Activated naive CD8-positive, alpha-beta T cell treated with anti-CD3 and anti-CD28 coated beads, Interleukin-2, amount 50 U/mL, for 24 hours (primary cell): ENCODE measurements at regions not wholly inside any gene's neighbourhood (a gene's known extent, or its start where the extent isn't known, plus 50 kb on each side); places are given as distances from the start of the nearest gene placed in this dataset.
"Not testable (repeated sequence)": the region's sequence is repeated elsewhere in the genome, so short reads cannot be mapped to it uniquely, and the experiment has no call there.

Experiments used
- ATAC-seq: fragments of 150-1000 bp; cut with Tn5 transposase; one replicate; pipeline ENCODE4 v1.10.0; 2021
- DNase-seq: peaks from one replicate; pipeline ENCODE4 v3.0.0; 2021
- H3K27ac Mint-ChIP-seq: one replicate; pipeline ENCODE4 v1.8.0; 2021; ENCODE audit warnings: mild to moderate bottlenecking, mixed read lengths
- H3K27me3 Mint-ChIP-seq: one replicate; pipeline ENCODE4 v1.8.0; 2021; ENCODE audit warnings: mixed read lengths
- H3K36me3 Mint-ChIP-seq: one replicate; pipeline ENCODE4 v1.8.0; 2021; ENCODE audit warnings: low read depth, mixed read lengths
- H3K4me1 Mint-ChIP-seq: one replicate; pipeline ENCODE4 v1.8.0; 2021; ENCODE audit warnings: mixed read lengths
- H3K4me3 Mint-ChIP-seq: one replicate; pipeline ENCODE4 v1.8.0; 2021; ENCODE audit warnings: mild to moderate bottlenecking, moderate library complexity, mixed read lengths
- H3K9me3 Mint-ChIP-seq: one replicate; pipeline ENCODE4 v1.8.0; 2021; ENCODE audit warnings: mixed read lengths

DNA sequence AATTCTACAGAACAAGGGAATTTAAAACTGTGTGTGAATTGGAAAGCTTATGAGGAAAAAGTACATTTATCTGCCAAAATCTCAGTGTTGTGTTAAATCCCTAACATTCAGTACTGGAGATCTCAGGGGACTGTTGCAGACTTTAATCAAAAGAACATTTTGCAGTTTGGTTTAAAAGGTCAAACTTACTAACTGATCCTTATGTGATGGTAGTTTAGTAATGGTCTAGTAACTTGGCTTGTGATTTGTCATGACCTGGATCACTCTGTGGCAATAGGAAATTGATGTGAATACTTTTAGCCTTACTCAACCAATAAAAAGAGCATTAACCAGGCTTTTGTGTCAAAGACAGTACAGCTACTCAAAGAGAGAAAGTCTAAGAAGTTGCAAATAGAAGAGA, 862.1 kb upstream of the MIR17HG start:
- Mint-ChIP-seq H3K9me3 (peaks cover 7% of the 10 kb centered on the region), H3K27ac (no peak overlapping the region), H3K36me3 (no peaks in the 10 kb centered on the region), H3K27me3 (no peaks in the 10 kb centered on the region), H3K4me1 (no peaks in the 10 kb centered on the region), H3K4me3 (no peak overlapping the region)
- ATAC-seq = no peak
- DNase-seq = no peak

DNA sequence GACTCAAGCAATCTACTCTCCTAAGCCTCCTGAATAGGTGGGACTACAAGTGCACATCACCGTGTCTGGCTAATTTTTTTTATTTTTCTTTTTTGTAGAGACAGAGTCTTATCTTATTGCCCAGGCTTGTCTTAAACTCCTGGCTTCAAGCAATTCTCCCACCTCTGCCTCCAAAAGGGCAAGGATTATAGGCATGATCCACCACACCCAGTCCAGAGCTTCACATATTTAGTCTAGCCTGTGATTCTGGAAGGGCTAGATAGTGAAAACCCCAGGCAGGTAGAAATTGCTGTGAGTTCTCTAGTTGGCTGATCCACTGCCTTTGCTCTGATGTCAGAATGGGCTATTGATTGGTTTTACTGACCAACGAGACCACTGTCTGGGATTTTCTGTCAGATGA, 854.6 kb upstream of the MIR17HG start:
- Mint-ChIP-seq H3K36me3 (no peaks in the 10 kb centered on the region), H3K9me3 (peaks cover 10% of the 10 kb centered on the region), H3K4me1 (no peaks in the 10 kb centered on the region), H3K27ac (no peak overlapping the region), H3K27me3 (no peaks in the 10 kb centered on the region), H3K4me3 (no peak overlapping the region)
- ATAC-seq = no peak
- no peak for DNase-seq

DNA sequence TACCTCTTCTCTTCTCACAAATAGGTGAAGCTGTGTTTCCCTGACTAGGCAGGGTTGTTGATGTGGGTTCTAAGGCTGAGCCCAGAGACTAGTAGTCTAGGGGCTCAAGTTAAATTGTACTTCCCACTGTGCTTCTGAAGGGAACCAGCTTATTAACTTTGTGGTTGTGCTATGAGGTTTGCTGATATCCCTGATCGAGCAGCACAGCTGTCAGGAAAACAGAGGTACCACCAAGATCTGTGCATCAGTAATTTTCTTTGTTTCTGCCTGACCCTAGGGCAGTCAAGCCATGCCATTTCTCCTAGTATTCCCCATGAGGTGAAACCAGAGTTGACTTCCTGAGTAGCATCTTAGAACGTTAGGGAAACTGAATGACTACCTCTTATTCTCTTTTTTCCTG, 853.8 kb upstream of the MIR17HG start:
- H3K36me3 Mint-ChIP-seq = no peaks in the 10 kb centered on the region
- H3K27ac Mint-ChIP-seq = no peak overlapping the region
- DNase-seq (no peak), ATAC-seq (no peak)
- no peaks in the 10 kb centered on the region for H3K4me1 Mint-ChIP-seq
- H3K27me3 Mint-ChIP-seq = no peaks in the 10 kb centered on the region
- H3K9me3 Mint-ChIP-seq = peaks cover 10% of the 10 kb centered on the region
- no peak overlapping the region for H3K4me3 Mint-ChIP-seq

DNA sequence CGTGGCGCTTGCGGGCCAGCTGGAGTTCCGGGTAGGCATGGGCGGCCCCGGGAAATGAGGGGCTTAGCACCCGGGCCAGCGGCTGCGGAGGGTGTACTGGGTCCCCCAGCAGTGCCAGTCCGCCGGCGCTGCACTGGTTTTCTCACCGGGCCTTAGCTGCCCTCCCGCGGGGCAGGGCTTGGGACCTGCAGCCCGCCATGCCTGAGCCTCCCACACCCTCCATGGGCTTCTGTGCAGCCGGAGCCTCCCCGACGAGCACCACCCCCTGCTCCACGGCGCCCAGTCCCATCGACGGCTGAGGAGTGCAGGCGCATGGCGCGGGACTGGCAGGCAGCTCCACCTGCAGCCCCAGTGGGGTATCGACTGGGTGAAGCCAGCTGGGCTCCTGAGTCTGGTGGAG, 852.6 kb upstream of the MIR17HG start:
- H3K4me1 Mint-ChIP-seq = not testable (repeated sequence)

DNA sequence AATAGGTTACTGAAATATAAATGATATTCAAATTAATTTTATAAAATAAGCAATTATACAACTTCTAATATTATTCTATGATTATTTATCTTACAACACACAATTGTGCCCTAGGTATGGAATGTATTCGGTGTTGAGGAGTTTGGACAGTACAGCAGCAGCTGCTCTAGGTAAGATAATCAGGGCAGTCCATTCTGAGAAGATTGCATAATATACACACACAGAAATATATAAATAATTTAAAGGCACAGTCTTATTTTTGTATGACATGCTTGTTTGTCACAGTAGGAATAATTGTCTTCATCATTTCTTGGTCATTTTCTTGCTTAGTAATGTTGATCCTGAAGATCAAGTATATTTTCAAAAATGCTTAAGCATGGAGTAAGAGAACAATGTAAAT, 849.4 kb upstream of the MIR17HG start:
- Mint-ChIP-seq H3K4me3 (no peak overlapping the region), H3K4me1 (no peaks in the 10 kb centered on the region), H3K36me3 (no peaks in the 10 kb centered on the region), H3K27me3 (no peaks in the 10 kb centered on the region), H3K27ac (no peak overlapping the region), H3K9me3 (no peaks in the 10 kb centered on the region)
- ATAC-seq (no peak), DNase-seq (no peak)

More for the DNA sequence above, 852.6 kb upstream of the MIR17HG start:
- not testable (repeated sequence) for DNase-seq, H3K4me3 Mint-ChIP-seq, H3K27me3 Mint-ChIP-seq, H3K36me3 Mint-ChIP-seq, ATAC-seq, H3K9me3 Mint-ChIP-seq, H3K27ac Mint-ChIP-seq

DNA sequence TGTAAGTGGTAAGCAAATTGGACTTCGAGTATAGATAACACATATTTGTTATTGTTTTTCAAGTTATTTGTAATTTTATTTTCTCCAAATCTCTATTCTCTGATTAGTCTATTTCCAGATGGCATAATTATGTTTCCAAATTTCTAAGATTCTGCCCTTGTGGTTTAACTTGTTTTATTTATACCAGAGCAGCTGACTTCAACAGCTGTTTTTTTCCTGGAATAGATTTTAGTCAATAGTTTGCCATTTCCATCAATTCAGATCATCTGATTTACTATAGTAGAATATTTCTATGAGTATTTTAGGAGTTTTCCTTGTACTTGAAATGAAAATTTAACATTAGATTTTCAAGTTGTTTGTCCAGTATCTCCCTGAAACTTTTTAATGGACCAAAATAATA, 848.7 kb upstream of the MIR17HG start:
- Mint-ChIP-seq H3K27me3 (no peaks in the 10 kb centered on the region), H3K9me3 (no peaks in the 10 kb centered on the region), H3K4me1 (no peaks in the 10 kb centered on the region), H3K36me3 (no peaks in the 10 kb centered on the region), H3K4me3 (no peak overlapping the region), H3K27ac (no peak overlapping the region)
- DNase-seq = no peak
- ATAC-seq = no peak

DNA sequence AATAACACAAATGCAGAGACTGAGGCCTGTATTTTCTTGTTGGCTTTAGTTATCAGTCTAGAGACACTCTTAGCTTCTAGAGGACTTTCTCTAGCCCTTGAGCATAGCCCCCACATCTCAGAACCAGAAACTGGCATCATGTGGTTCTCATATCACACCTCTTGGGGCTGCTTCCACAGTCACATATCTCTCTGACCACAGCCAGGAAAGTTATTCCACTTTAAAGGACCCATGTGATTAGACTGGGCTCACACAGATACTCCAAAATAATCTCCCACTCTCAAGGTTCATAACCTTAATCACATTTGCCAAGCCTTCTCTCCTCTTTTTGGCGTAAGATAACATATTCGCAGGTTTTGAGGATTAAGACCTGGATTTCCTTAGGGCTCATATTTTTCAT, 846.9 kb upstream of the MIR17HG start:
- DNase-seq (no peak), ATAC-seq (no peak)
- Mint-ChIP-seq H3K27ac (no peak overlapping the region), H3K4me1 (no peaks in the 10 kb centered on the region), H3K27me3 (no peaks in the 10 kb centered on the region), H3K36me3 (no peaks in the 10 kb centered on the region), H3K4me3 (no peak overlapping the region), H3K9me3 (peaks cover 2% of the 10 kb centered on the region)

DNA sequence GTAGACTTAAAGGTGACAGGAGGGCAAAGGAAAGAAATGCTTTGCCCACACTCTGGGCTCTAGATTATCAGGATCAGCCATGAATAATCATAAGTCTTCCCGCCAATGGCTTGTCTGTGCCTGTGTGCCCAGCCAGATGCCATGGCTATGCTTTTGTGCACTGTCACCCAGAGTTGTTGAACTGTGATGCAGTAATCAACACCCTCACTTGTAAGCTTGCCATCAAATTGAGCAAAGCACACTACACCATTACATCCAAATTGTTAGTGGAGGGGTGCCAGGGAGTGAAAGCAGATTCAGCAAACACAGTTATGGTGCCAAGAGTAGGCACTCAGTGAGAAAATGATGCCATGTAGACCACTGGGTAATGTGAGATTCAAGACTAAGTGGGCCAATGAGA, 845.3 kb upstream of the MIR17HG start:
- no peak for ATAC-seq
- DNase-seq = no peak
- Mint-ChIP-seq H3K27me3 (no peaks in the 10 kb centered on the region), H3K4me1 (no peaks in the 10 kb centered on the region), H3K36me3 (no peaks in the 10 kb centered on the region), H3K9me3 (peaks cover 5% of the 10 kb centered on the region), H3K4me3 (no peak overlapping the region), H3K27ac (no peak overlapping the region)

DNA sequence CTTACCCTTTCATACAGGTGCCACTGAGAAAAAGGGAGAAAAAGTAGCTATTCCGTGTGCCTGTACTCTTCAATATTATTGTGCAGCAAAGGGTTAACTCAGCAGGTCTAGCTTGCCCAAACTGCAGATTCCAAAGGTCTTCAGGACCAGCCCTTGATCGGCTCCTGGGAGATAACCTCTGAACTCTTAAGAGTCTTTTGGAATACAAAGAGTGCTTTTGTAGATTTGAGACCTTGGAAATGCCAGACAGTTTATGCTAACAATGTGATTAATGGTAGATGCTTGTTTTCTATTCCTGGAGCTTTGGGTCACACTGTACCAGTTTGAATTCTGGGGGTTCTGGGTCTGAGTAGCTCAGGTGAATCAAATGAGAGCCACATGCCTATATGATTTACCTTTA, 844.7 kb upstream of the MIR17HG start:
- no peak for DNase-seq
- no peak for ATAC-seq
- Mint-ChIP-seq H3K4me1 (no peaks in the 10 kb centered on the region), H3K27ac (no peak overlapping the region), H3K4me3 (no peak overlapping the region), H3K36me3 (no peaks in the 10 kb centered on the region), H3K27me3 (no peaks in the 10 kb centered on the region), H3K9me3 (peaks cover 5% of the 10 kb centered on the region)

DNA sequence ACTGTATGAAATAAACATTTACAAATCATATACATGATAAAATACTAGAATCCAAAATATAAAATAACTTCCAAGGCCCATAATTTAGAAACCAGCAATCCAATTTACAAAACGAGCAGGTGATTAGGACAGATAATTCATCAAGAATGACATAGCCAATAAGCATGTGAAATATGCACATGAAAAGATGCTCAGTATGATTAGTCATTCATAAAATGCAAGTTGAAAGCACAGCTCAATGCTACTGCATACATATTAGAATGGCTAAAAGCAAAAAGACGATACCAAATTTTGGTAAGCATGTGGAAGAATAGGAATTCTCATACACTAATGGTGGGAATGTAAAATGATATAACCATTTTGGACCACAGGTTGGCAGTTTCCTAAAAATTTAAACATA, 837.2 kb upstream of the MIR17HG start:
- Mint-ChIP-seq H3K36me3 (no peaks in the 10 kb centered on the region), H3K27me3 (no peaks in the 10 kb centered on the region), H3K4me1 (no peaks in the 10 kb centered on the region), H3K27ac (no peak overlapping the region), H3K4me3 (no peak overlapping the region), H3K9me3 (peaks cover 16% of the 10 kb centered on the region)
- ATAC-seq = no peak
- DNase-seq = no peak

DNA sequence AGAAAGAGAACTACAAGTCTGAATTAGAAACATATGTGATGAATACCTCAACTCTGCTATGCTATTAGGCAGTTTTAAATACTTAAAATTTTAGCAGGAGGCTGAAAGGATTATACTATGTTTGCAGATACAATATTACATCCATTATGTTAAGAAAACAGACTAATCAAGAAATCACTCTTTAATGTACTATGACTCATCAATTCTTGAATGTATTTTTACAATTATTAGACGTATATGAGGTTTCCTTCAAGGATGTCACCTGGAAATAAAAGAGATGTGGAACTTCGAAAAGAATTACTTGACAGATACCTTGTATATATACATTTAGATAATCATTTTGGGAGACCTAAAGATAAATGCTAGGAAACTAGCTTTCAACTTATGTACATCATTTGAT, 835.6 kb upstream of the MIR17HG start:
- H3K36me3 Mint-ChIP-seq = no peaks in the 10 kb centered on the region
- peaks cover 11% of the 10 kb centered on the region for H3K9me3 Mint-ChIP-seq
- no peak overlapping the region for H3K4me3 Mint-ChIP-seq
- no peak for ATAC-seq
- no peaks in the 10 kb centered on the region for H3K27me3 Mint-ChIP-seq
- no peaks in the 10 kb centered on the region for H3K4me1 Mint-ChIP-seq
- H3K27ac Mint-ChIP-seq = no peak overlapping the region
- DNase-seq = no peak

DNA sequence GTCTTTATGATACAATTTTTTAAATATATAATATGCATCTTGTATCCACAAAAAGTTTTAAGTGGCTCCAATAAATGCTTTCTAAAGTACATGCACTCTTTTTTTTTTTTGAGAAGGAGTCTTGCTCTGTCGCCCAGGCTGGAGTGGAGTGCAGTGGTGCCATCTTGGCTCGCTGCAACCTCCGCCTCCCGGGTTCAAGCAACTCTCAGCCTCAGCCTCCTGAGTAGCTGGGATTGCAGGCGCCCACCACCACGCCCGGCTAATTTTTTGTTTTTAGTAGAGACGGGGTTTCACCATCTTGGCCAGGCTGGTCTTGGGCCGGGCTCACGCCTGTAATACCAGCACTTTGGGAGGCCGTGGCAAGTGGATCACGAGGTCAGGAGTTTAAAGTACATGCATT, 832.8 kb upstream of the MIR17HG start:
- not testable (repeated sequence) for H3K27me3 Mint-ChIP-seq, H3K4me3 Mint-ChIP-seq, ATAC-seq, H3K4me1 Mint-ChIP-seq, H3K9me3 Mint-ChIP-seq, H3K27ac Mint-ChIP-seq, DNase-seq, H3K36me3 Mint-ChIP-seq

DNA sequence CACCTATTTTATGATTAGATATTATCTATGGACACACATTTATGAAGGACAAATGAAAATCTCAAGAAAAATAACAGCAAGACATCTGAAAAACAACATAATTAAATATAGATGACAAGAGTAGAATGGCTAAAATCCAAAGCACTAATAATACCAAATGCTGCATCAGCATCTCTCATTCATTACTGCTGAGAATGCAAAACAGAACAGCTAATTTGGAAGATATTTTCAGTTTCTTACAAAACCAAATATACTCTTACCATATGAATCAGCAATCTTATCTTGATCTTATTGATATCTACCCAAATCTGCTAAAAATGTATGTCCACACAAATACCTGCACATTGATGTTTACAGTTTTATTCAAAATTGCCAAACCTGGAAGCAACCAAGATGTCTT, 829.1 kb upstream of the MIR17HG start:
- ATAC-seq = no peak
- Mint-ChIP-seq H3K36me3 (no peaks in the 10 kb centered on the region), H3K27ac (no peak overlapping the region), H3K9me3 (peaks cover 19% of the 10 kb centered on the region), H3K4me3 (no peak overlapping the region), H3K4me1 (no peaks in the 10 kb centered on the region), H3K27me3 (no peaks in the 10 kb centered on the region)
- DNase-seq = no peak

DNA sequence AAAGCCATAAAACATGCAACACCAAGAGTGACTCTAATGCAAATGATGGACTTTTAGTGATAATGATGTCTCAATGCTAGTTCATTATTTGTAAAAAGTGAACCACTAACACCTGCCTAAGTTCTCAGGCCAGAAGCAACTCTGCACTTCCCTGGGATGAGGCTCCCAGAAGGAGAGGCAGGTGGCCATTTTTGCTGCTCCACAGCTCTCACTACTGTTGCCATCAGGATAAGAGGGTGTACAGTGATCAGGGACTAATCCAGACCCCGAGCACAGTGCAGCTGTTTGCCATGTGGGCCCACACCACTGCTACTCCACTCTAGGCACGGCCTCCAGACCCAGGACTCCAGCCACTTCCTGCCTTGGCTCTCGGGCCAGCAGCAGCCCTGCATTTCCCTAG, 828.3 kb upstream of the MIR17HG start:
- Mint-ChIP-seq H3K27ac (no peak overlapping the region), H3K4me1 (no peaks in the 10 kb centered on the region), H3K36me3 (no peaks in the 10 kb centered on the region), H3K27me3 (no peaks in the 10 kb centered on the region), H3K4me3 (no peak overlapping the region), H3K9me3 (peaks cover 17% of the 10 kb centered on the region)
- DNase-seq (no peak), ATAC-seq (no peak)

DNA sequence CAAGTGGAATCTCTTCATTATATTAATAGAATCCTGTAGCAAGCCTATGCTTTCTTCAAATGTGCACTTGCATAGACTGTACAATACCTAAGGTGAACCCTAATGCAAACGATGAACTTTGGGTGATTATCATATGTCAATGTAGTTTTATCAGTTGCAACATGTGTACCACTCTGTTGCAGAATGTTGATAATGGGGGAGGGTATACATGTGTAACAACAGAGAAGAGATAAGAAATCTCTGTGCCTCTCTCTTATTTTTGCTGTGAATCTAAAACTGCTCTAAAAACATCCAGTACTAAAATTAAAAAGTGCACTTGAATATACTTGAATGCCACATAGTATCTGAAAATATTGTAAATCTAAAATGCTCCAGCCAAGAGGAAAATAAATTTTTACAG, 820.8 kb upstream of the MIR17HG start:
- H3K27me3 Mint-ChIP-seq = no peaks in the 10 kb centered on the region
- no peak overlapping the region for H3K27ac Mint-ChIP-seq
- no peaks in the 10 kb centered on the region for H3K36me3 Mint-ChIP-seq
- ATAC-seq (no peak), DNase-seq (no peak)
- H3K4me1 Mint-ChIP-seq = no peaks in the 10 kb centered on the region
- H3K4me3 Mint-ChIP-seq = no peak overlapping the region
- peaks cover 7% of the 10 kb centered on the region for H3K9me3 Mint-ChIP-seq

DNA sequence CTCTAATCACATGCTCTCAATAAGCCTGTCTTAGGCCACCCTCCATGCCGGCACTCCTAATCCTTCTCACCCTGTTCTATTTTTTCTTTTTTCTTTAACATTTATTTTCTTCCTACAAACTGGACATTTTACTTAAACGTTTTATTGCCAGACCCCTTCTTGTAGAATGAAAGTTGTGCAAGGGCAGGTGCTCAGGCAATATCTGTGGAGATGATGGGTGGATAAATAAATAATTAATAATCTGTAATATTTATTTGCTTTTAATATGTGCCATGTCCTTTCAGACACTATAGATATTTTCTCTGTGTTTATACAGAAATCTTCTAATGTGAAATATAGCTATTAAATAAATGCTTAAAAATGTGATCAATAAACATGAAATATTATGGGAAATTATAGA, 815.7 kb upstream of the MIR17HG start:
- Mint-ChIP-seq H3K4me1 (no peaks in the 10 kb centered on the region), H3K4me3 (no peak overlapping the region), H3K36me3 (no peaks in the 10 kb centered on the region), H3K9me3 (no peaks in the 10 kb centered on the region), H3K27ac (no peak overlapping the region), H3K27me3 (no peaks in the 10 kb centered on the region)
- DNase-seq (no peak), ATAC-seq (no peak)
